Activated CD8-positive, alpha-beta T cell treated with anti-CD3 and anti-CD28 coated beads for 36 hours (primary cell): ENCODE measurements at regions not wholly inside any gene's neighbourhood (a gene's known extent, or its start where the extent isn't known, plus 50 kb on each side); places are given as distances from the start of the nearest gene placed in this dataset.

Experiments
- ATAC-seq: fragments of 200-7000 bp; cut with Tn5 transposase; one replicate; pipeline ENCODE4 v1.10.0; 2021; ENCODE audit warnings: mild to moderate bottlenecking, moderate library complexity
- CTCF ChIA-PET: fragments of 350-600 bp; sonication (Branson Sonifier 250); formaldehyde crosslinking; loops from one replicate; lab custom pipeline; 2021; ENCODE audit warnings: antibody characterized with exemption; lab: Charles Lee
- POLR2A ChIA-PET: fragments of 350-600 bp; sonication (Branson Sonifier 250); formaldehyde crosslinking; loops from one replicate; lab custom pipeline; 2021; ENCODE audit warnings: antibody characterized with exemption; lab: Charles Lee
- DNase-seq: peaks from one replicate; pipeline ENCODE4 v3.0.0-alpha.2; 2020
- H3K27ac Mint-ChIP-seq: one replicate; pipeline ENCODE4 v1.8.0; 2021; ENCODE audit warnings: mild to moderate bottlenecking, mixed read lengths
- H3K27me3 Mint-ChIP-seq: one replicate; pipeline ENCODE4 v1.8.0; 2021; ENCODE audit warnings: mixed read lengths
- H3K36me3 Mint-ChIP-seq: one replicate; pipeline ENCODE4 v1.8.0; 2021; ENCODE audit warnings: low read depth, mixed read lengths
- H3K4me1 Mint-ChIP-seq: one replicate; pipeline ENCODE4 v1.8.0; 2021; ENCODE audit warnings: low read depth, mixed read lengths
- H3K4me3 Mint-ChIP-seq: one replicate; pipeline ENCODE4 v1.8.0; 2021; ENCODE audit warnings: mild to moderate bottlenecking, moderate library complexity, mixed read lengths
- H3K9me3 Mint-ChIP-seq: one replicate; pipeline ENCODE4 v1.8.0; 2021; ENCODE audit warnings: mixed read lengths
- CTCF ChIP-seq: fragments of 200-600 bp; IDR thresholded peaks from one replicate; pipeline ENCODE4 v1.8.0; 2022; ENCODE audit warnings: antibody characterized with exemption, mild to moderate bottlenecking
- intact Hi-C: fragments of 100-400 bp; cut with micrococcal nuclease; formaldehyde crosslinking; loops from one replicate; pipeline ENCODE4 v1.10.0; 2022

DNA sequence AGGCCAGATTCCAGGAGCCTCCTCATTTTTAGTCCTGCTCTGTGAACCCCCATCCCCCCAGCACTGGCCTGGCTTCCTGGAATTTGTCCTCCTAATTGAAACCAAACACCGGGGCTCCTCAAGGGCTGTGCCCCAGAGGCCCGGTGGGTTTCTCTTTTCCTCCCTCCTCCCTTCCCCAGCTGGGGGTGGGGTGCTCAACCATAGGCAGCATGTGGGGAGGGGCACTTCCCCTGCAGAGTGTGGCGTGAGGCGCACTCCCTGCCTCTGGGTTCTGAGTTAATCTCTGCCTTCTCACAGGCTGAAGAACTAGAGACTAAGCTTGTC is 67.5 kb upstream of the ACOT11 start:
- H3K9me3 Mint-ChIP-seq = no peaks in the 10 kb centered on the region
- H3K27ac Mint-ChIP-seq = peak overlapping the region; percentile 21
- ATAC-seq (peak; percentile 21), DNase-seq (no peak)
- peaks cover 54% of the 10 kb centered on the region for H3K4me1 Mint-ChIP-seq
- CTCF ChIA-PET = interaction anchor here (1.5 to 2.3 kb wide), 3 partner anchors 9 to 19 kb away, joined by 4 to 9 read pairs (median 9); no protein-coding TSS in a partner anchor
- POLR2A ChIA-PET = interaction anchor here (0.8 to 1.3 kb wide), 3 partner anchors 18 to 281 kb away, joined by 3 read pairs; partner anchors contain the start of genes CYB5RL and MRPL37
- intact Hi-C loops = loop anchor here (10.0 kb wide), 2 partner anchors 196 to 356 kb away; no protein-coding TSS in a partner anchor
- H3K27me3 Mint-ChIP-seq = no peaks in the 10 kb centered on the region
- no peak for TF ChIP-seq CTCF
- H3K36me3 Mint-ChIP-seq = no peaks in the 10 kb centered on the region
- no peak overlapping the region for H3K4me3 Mint-ChIP-seq

GRCh38 chr1:54479841-54480524 is 68.0 kb upstream of the ACOT11 start:
- DNase-seq (no peak), ATAC-seq (no peak)
- Mint-ChIP-seq H3K9me3 (no peaks in the 10 kb centered on the region), H3K4me3 (no peak overlapping the region), H3K4me1 (peaks cover 55% of the 10 kb centered on the region), H3K27ac (peak overlapping the region; percentile 21), H3K27me3 (no peaks in the 10 kb centered on the region), H3K36me3 (no peaks in the 10 kb centered on the region)
- intact Hi-C loops = loop anchor here (10.0 kb wide), 2 partner anchors 195 to 355 kb away; no protein-coding TSS in a partner anchor
- ChIA-PET CTCF (interaction anchor here (1.1 to 2.3 kb wide), 4 partner anchors 9 to 168 kb away, joined by 3 to 9 read pairs (median 6); no protein-coding TSS in a partner anchor), POLR2A (interaction anchor here (0.5 to 1.2 kb wide), 2 partner anchors 17 to 280 kb away, joined by 3 read pairs; partner anchors contain the start of genes CYB5RL and MRPL37)
- TF ChIP-seq CTCF = no peak

- intact Hi-C loops = no loop called here
- no peak overlapping the region for H3K27ac Mint-ChIP-seq
Measured at GRCh38 chr1:54479251-54479650, 68.8 kb upstream of the ACOT11 start.

GRCh38 chr1:54477153-54477561 is 70.9 kb upstream of the ACOT11 start:
- Mint-ChIP-seq H3K27me3 (peaks cover 5% of the 10 kb centered on the region), H3K27ac (peak overlapping the region; percentile 46), H3K4me1 (peaks cover 65% of the 10 kb centered on the region), H3K4me3 (no peak overlapping the region), H3K9me3 (no peaks in the 10 kb centered on the region), H3K36me3 (no peaks in the 10 kb centered on the region)
- ChIA-PET POLR2A (interaction anchor here (0.9 to 1.6 kb wide), 3 partner anchors 10 to 199 kb away, joined by 3 to 7 read pairs (median 4); no protein-coding TSS in a partner anchor), CTCF (interaction anchor here (1.3 to 1.5 kb wide), 2 partner anchors 9 to 12 kb away, joined by 7 to 10 read pairs; no protein-coding TSS in a partner anchor)
- no peak for TF ChIP-seq CTCF
- ATAC-seq = peak; percentile 48
- DNase-seq = no peak
- intact Hi-C loops = no loop called here

More at GRCh38 chr1:54479251-54479650, 68.8 kb upstream of the ACOT11 start:
- Mint-ChIP-seq H3K36me3 (no peaks in the 10 kb centered on the region), H3K9me3 (no peaks in the 10 kb centered on the region), H3K4me1 (peaks cover 59% of the 10 kb centered on the region), H3K4me3 (no peak overlapping the region), H3K27me3 (no peaks in the 10 kb centered on the region)
- POLR2A ChIA-PET = no interaction called here
- no peak for ATAC-seq
- no peak for TF ChIP-seq CTCF
- no peak for DNase-seq
- CTCF ChIA-PET = interaction anchor here (1.1 to 2.3 kb wide), 4 partner anchors 10 to 168 kb away, joined by 3 to 9 read pairs (median 6); no protein-coding TSS in a partner anchor
